ENCODE measurements at regions not wholly inside any gene's neighbourhood (a gene's known extent, or its start where the extent isn't known, plus 50 kb on each side); places are given as distances from the start of the nearest gene placed in this dataset.

- no peak for DNase-seq
Observed at GRCh38 chr9:2317591-2317990, 302.4 kb downstream of the SMARCA2 start.

- no peak for DNase-seq
Observed at GRCh38 chr9:2319421-2319820, 302.2 kb upstream of the VLDLR start.

- no peak for DNase-seq
Observed at GRCh38 chr9:2320114-2320513, 301.5 kb upstream of the VLDLR start.

- DNase-seq, result no peak
Observed at GRCh38 chr9:2320632-2321031, 301.0 kb upstream of the VLDLR start.

GRCh38 chr9:2321523-2322148 is 300.0 kb upstream of the VLDLR start:
- no peak for DNase-seq

GRCh38 chr9:2324742-2325141 is 296.8 kb upstream of the VLDLR start:
- no peak for DNase-seq

GRCh38 chr9:2332663-2333062 is 288.9 kb upstream of the VLDLR start:
- no peak for DNase-seq

- DNase-seq, result no peak
Observed at GRCh38 chr9:2335260-2335659, 286.3 kb upstream of the VLDLR start.

- no peak for DNase-seq
Observed at GRCh38 chr9:2336055-2336454, 285.5 kb upstream of the VLDLR start.

GRCh38 chr9:2337131-2337530 is 284.5 kb upstream of the VLDLR start:
- DNase-seq, result no peak

- no peak for DNase-seq
Observed at GRCh38 chr9:2337627-2338026, 284.0 kb upstream of the VLDLR start.

GRCh38 chr9:2338777-2339365 is 282.7 kb upstream of the VLDLR start:
- no peak for DNase-seq

- no peak for DNase-seq
Observed at GRCh38 chr9:2339416-2339815, 282.2 kb upstream of the VLDLR start.

- DNase-seq, result no peak
Observed at GRCh38 chr9:2340046-2340760, 281.4 kb upstream of the VLDLR start.

GRCh38 chr9:2341126-2341525 is 280.5 kb upstream of the VLDLR start:
- DNase-seq, result no peak

- no peak for DNase-seq
Observed at GRCh38 chr9:2341956-2342355, 279.6 kb upstream of the VLDLR start.

- DNase-seq, result no peak
Observed at GRCh38 chr9:2343756-2344155, 277.8 kb upstream of the VLDLR start.

GRCh38 chr9:2344436-2344835 is 277.2 kb upstream of the VLDLR start:
- DNase-seq, result no peak

- DNase-seq, result no peak
Observed at GRCh38 chr9:2345013-2345412, 276.6 kb upstream of the VLDLR start.

GRCh38 chr9:2346277-2346913 is 275.2 kb upstream of the VLDLR start:
- DNase-seq, result no peak

GRCh38 chr9:2351324-2351723 is 270.3 kb upstream of the VLDLR start:
- DNase-seq, result no peak

GRCh38 chr9:2354216-2354615 is 267.4 kb upstream of the VLDLR start:
- DNase-seq, result no peak

- DNase-seq, result no peak
Observed at GRCh38 chr9:2354856-2355696, 266.5 kb upstream of the VLDLR start.
